ENCODE measurements at regions not wholly inside any gene's neighbourhood (a gene's known extent, or its start where the extent isn't known, plus 50 kb on each side); places are given as distances from the start of the nearest gene placed in this dataset.
"Not testable (repeated sequence)": the region's sequence is repeated elsewhere in the genome, so short reads cannot be mapped to it uniquely, and the experiment has no call there.

DNA sequence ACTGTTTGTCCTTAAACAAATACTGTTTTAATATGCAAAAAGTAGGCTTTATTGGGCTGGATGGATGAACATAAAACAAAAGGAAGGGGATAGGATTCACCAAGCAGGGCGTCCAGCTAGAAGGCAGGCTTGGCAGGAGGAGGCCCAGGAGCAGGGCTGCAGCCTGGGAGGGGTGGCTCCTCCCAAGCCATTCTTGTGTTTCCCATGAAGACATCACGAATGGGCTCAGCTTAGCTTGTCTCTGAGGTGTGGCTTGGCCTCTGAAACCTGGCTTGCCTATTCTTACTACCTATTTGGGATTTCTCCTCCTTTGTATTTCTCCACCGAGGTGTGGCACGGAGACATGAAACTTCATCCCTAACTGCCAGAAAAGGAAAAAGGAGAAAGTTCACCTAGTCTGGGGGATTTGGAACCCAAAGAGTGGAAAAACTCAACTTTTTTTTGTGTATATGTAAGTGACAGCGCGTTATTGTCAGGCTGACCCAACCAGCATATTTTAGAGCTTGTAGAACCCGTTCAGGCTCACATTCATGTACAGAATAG, 481.9 kb upstream of the SPRED2 start:
- Histone ChIP-seq H3K36me3 (ENCODE audit: low read depth, missing control alignments) (no peaks in the 10 kb centered on the region), H3K9me3 (no peaks in the 10 kb centered on the region), H3K27ac (no peak overlapping the region), H3K4me3 (no peak overlapping the region), H3K27me3 (no peaks in the 10 kb centered on the region), H3K4me1 (no peaks in the 10 kb centered on the region)
- TF ChIP-seq, protein P1, sequence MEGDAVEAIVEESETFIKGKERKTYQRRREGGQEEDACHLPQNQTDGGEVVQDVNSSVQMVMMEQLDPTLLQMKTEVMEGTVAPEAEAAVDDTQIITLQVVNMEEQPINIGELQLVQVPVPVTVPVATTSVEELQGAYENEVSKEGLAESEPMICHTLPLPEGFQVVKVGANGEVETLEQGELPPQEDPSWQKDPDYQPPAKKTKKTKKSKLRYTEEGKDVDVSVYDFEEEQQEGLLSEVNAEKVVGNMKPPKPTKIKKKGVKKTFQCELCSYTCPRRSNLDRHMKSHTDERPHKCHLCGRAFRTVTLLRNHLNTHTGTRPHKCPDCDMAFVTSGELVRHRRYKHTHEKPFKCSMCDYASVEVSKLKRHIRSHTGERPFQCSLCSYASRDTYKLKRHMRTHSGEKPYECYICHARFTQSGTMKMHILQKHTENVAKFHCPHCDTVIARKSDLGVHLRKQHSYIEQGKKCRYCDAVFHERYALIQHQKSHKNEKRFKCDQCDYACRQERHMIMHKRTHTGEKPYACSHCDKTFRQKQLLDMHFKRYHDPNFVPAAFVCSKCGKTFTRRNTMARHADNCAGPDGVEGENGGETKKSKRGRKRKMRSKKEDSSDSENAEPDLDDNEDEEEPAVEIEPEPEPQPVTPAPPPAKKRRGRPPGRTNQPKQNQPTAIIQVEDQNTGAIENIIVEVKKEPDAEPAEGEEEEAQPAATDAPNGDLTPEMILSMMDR (IDR thresholded peaks at IDR 0.05) = no peak
- no peak for TF ChIP-seq POLR2A (IDR thresholded peaks at IDR 0.05)
- 92 to 95% methylated on average over 7 of the region's 7 CpGs for WGBS, 2 donors
- intact Hi-C loops (cut with DNase I; ENCODE audit: low total_unique reads) = no loop called here
- DNase-seq = no peak

DNA sequence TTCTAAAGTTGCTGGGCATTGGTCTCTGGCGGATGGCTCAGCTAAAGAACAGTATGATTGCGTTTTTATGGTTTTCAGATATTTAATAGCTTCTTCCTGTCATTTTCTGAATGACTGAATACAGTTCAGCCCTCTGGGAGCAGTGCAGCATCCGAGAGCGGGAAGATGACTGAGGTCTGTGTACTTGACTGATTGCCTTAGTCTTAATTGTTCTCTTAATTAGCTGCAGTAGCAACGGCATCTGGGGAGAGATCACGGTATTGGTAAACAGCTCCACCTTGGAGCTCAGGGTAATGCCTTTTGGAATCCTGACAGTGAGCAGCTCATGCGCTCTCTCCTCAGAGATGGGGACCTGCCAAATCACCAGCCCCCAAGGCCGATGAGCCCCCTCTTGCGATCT, 481.4 kb upstream of the SPRED2 start:
- intact Hi-C loops (cut with DNase I; ENCODE audit: low total_unique reads) = no loop called here
- H3K4me3 ChIP-seq = no peak overlapping the region
- H3K27me3 ChIP-seq = no peaks in the 10 kb centered on the region
- no peaks in the 10 kb centered on the region for H3K4me1 ChIP-seq
- no peak overlapping the region for H3K27ac ChIP-seq
- 68 to 71% methylated on average over 9 of the region's 9 CpGs for WGBS, 2 donors
- DNase-seq = no peak
- TF ChIP-seq, protein P1 (IDR thresholded peaks at IDR 0.05) = no peak
- no peak for TF ChIP-seq POLR2A (IDR thresholded peaks at IDR 0.05)
- H3K9me3 ChIP-seq = no peaks in the 10 kb centered on the region
- H3K36me3 ChIP-seq (ENCODE audit: low read depth, missing control alignments) = no peaks in the 10 kb centered on the region

DNA sequence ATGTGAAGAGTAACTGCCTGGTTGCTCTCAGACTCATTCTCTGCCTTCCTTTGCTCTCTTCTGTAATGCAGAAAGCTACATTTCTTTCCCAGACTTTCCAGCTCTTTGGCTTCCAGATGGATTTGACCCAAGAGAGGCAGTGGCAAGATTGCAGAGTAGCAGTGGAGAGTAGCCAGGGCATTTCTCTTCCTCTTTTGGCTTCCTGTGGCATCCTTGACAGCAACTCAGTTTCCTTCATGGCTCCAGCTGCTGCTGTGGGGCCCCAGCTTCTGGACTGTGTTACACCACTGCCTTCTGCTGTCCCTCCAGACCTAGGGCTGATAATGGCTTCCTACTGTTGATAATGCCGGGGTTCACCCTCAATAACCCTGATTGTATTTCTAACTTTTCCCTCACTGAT, 469.4 kb upstream of the SPRED2 start:
- TF ChIP-seq POLR2A (IDR thresholded peaks at IDR 0.05) = no peak
- TF ChIP-seq, protein P1 (IDR thresholded peaks at IDR 0.05) = no peak
- Histone ChIP-seq H3K27ac (no peak overlapping the region), H3K4me3 (no peak overlapping the region), H3K36me3 (ENCODE audit: low read depth, missing control alignments) (no peaks in the 10 kb centered on the region), H3K27me3 (no peaks in the 10 kb centered on the region), H3K4me1 (no peaks in the 10 kb centered on the region), H3K9me3 (no peaks in the 10 kb centered on the region)
- intact Hi-C loops (cut with DNase I; ENCODE audit: low total_unique reads) = no loop called here
- WGBS, 2 donors = 73 to 75% methylated on average over 1 of the region's 1 CpG
- no peak for DNase-seq

DNA sequence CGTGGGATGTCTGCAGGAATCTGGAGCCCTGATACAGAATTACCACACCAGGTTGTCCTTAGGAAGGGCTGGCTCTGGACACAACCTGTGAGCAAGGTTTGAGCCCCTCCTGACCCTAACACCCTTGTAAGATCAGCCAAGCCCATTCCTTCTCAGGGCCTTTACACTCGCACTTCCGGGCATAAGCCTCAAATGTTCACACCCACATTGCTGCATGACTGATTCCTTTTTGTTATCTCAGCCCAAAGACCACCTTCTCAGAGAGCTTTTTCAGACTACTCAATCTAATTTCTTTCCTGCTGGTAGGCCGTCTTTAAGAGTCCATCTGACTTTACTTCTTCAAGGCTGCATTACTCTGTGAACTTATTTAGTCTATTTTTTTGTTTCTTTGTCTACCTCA, 464.0 kb upstream of the SPRED2 start:
- H3K4me1 ChIP-seq = no peaks in the 10 kb centered on the region
- intact Hi-C loops (cut with DNase I; ENCODE audit: low total_unique reads) = no loop called here
- H3K27me3 ChIP-seq = no peaks in the 10 kb centered on the region
- TF ChIP-seq POLR2A (IDR thresholded peaks at IDR 0.05) = no peak
- TF ChIP-seq, protein P1 (IDR thresholded peaks at IDR 0.05) = no peak
- H3K36me3 ChIP-seq (ENCODE audit: low read depth, missing control alignments) = no peaks in the 10 kb centered on the region
- no peak overlapping the region for H3K27ac ChIP-seq
- DNase-seq = no peak
- H3K9me3 ChIP-seq = no peaks in the 10 kb centered on the region
- WGBS, 2 donors = 85 to 93% methylated on average over 4 of the region's 4 CpGs
- H3K4me3 ChIP-seq = no peak overlapping the region

DNA sequence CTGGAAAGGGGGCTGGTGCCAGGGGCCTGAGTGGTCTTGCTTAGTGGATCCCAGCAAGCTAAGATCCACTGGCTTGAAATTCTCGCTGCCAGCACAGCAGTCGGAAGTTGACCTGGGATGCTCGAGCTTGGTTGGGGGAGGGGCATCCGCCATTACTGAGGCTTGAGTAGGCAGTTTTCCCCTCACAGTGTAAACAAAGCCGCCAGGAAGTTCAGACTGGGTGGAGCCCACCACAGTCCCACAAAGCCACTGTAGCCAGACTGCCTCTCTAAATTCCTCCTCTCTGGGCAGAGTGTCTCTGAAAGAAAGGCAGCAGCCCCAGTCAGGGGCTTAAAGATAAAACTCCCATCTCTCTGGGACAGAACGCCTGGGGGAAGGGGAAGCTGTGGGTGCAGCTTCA, 457.7 kb upstream of the SPRED2 start:
- WGBS, 2 donors = 72 to 86% methylated on average over 2 to 6 of the region's 6 CpGs
- H3K36me3 ChIP-seq (ENCODE audit: low read depth, missing control alignments); H3K9me3 ChIP-seq; DNase-seq; H3K4me1 ChIP-seq; intact Hi-C loops (cut with DNase I; ENCODE audit: low total_unique reads); H3K27ac ChIP-seq; H3K27me3 ChIP-seq; H3K4me3 ChIP-seq: not testable (repeated sequence)
